K562 (cell line): ENCODE measurements at regions not wholly inside any gene's neighbourhood (a gene's known extent, or its start where the extent isn't known, plus 50 kb on each side); places are given as distances from the start of the nearest gene placed in this dataset.

Experiments used
- ATAC-seq: fragments of 200-7000 bp; cut with Tn5 transposase; 3 replicates; pipeline ENCODE4 v1.9.1; 2020; ENCODE audit warnings: moderate library complexity
- BruUV-seq: library from RNA; stranded (reverse); fragments of 400-500 nt; replicated peaks from 2 replicates; lab custom pipeline; 2021; lab: Mats Ljungman, UMichigan
- CTCF ChIA-PET: fragments of 300-600 bp; formaldehyde crosslinking; extraction: SDS; loops from one replicate; lab custom pipeline; 2021; ENCODE audit warnings: low intra/inter-chr PET ratio; lab: Yijun Ruan, JAX
- POLR2A ChIA-PET: fragments of 300-600, 350-650 bp; sonication (Branson Sonifier 250); formaldehyde crosslinking; extraction: SDS; loops from one replicate; lab custom pipeline; 2021; ENCODE audit warnings: antibody characterized with exemption, inconsistent platforms; lab: Yijun Ruan, JAX
- DNase-seq, 4 experiments: peaks; one replicate each; pipeline versions ENCODE4 v3.0.0 to v3.0.0-alpha.2; 2011 to 2018; ENCODE audit warnings: low spot score in 3 of 4, mixed read lengths in 3 of 4; ENCODE audit errors: extremely low read depth in 1 of 4
- FAIRE-seq: peaks from 2 replicates; lab custom pipeline; 2011; peaks lifted over from hg19 to GRCh38; lab: Jason Lieb, UNC
- H2AFZ ChIP-seq: 2 replicates; pipeline ENCODE4 v1.6.0; 2011; ENCODE audit warnings: low read depth, low read length, control low read depth, inconsistent platforms
- H3K27ac ChIP-seq: fragments of 200-600 bp; 3 replicates; pipeline ENCODE4 v1.8.0; 2011; ENCODE audit warnings: low read depth, mild to moderate bottlenecking, control low read depth, inconsistent platforms, low read length, moderate library complexity, mixed read lengths; ENCODE audit errors: extremely low read depth
- H3K27me3 ChIP-seq, 2 experiments: fragments of 300-600 bp in 1 of 2; 2 replicates in 1 of 2; 3 replicates in 1 of 2; pipeline versions ENCODE4 v1.6.0 to v1.8.0; 2011; ENCODE audit warnings: inconsistent platforms in 2 of 2, low read length in 2 of 2, mild to moderate bottlenecking in 1 of 2, mixed read lengths in 1 of 2, moderate library complexity in 1 of 2; ENCODE audit not compliant: control insufficient read depth in 2 of 2, insufficient read depth in 2 of 2
- H3K36me3 ChIP-seq: fragments of 300-600 bp; 3 replicates; pipeline ENCODE4 v1.8.0; 2011; ENCODE audit warnings: mild to moderate bottlenecking, low read length, inconsistent platforms; ENCODE audit not compliant: control insufficient read depth, insufficient read depth
- H3K4me1 ChIP-seq, 2 experiments: fragments of 200-600 bp in 1 of 2; replicated peaks in 1 of 2; 2 replicates in 1 of 2; 3 replicates in 1 of 2; pipeline versions ENCODE4 v1.5.1 to v1.8.0; 2011; ENCODE audit warnings: inconsistent platforms in 2 of 2, low read length in 2 of 2, mild to moderate bottlenecking in 1 of 2, mixed read lengths in 1 of 2, moderate library complexity in 1 of 2; ENCODE audit not compliant: control insufficient read depth in 2 of 2, insufficient read depth in 2 of 2
- H3K4me2 ChIP-seq: 2 replicates; pipeline ENCODE4 v1.6.1; 2011; ENCODE audit warnings: low read length, control low read depth, inconsistent platforms, mixed read lengths; ENCODE audit not compliant: insufficient read depth
- H3K4me3 ChIP-seq: fragments of 200-600 bp; sonication (generic), shearing (Covaris generic); 2 replicates; pipeline ENCODE4 v1.5.1; 2016; ENCODE audit warnings: control low read depth, inconsistent platforms
- H3K79me2 ChIP-seq: fragments of 200-600 bp; 3 replicates; pipeline ENCODE4 v1.8.0; 2011; ENCODE audit warnings: low read length, inconsistent platforms; ENCODE audit not compliant: control insufficient read depth, insufficient read depth
- H3K9ac ChIP-seq, 2 experiments: 2 replicates each; pipeline versions ENCODE4 v1.6.0 to v1.6.1; 2011; ENCODE audit warnings: low read depth in 2 of 2, low read length in 2 of 2, control low read depth in 1 of 2, inconsistent platforms in 1 of 2, mild to moderate bottlenecking in 1 of 2, mixed read lengths in 1 of 2; ENCODE audit not compliant: insufficient read depth in 1 of 2
- H3K9me1 ChIP-seq: one replicate; pipeline ENCODE4 v1.6.0; 2011; ENCODE audit warnings: inconsistent platforms, mild to moderate bottlenecking, low read length, moderate library complexity; ENCODE audit not compliant: control insufficient read depth, insufficient read depth
- H3K9me3 ChIP-seq: replicated peaks from 2 replicates; pipeline ENCODE4 v1.5.1; 2011; ENCODE audit warnings: low read depth, low read length, inconsistent platforms; ENCODE audit not compliant: control insufficient read depth, insufficient read depth
- H4K20me1 ChIP-seq: replicated peaks from 2 replicates; pipeline ENCODE4 v1.6.1; 2011; ENCODE audit warnings: low read length, inconsistent platforms, mixed read lengths; ENCODE audit not compliant: control insufficient read depth, insufficient read depth
- CUX1 ChIP-seq: fragments of 200-800 bp; sonication (Bioruptor generic); IDR thresholded peaks from 2 replicates; pipeline ENCODE4 v1.6.1; 2016; ENCODE audit warnings: missing genetic modification characterization, missing compliant biosample characterization
- E4F1 ChIP-seq: fragments of 250-450 bp; sonication (Bioruptor Pico); IDR thresholded peaks from 2 replicates; pipeline ENCODE4 v1.5.0; 2021; ENCODE audit warnings: mild to moderate bottlenecking, borderline replicate concordance
- ELF1 ChIP-seq: fragments of 200-800 bp; sonication (Bioruptor generic); IDR thresholded peaks from 2 replicates; pipeline ENCODE4 v1.6.1; 2016; ENCODE audit warnings: missing genetic modification characterization, missing compliant biosample characterization
- FOXP1 ChIP-seq: sonication (generic); formaldehyde crosslinking; IDR thresholded peaks from 2 replicates; pipeline ENCODE4 v1.8.0; 2022; ENCODE audit warnings: mild to moderate bottlenecking, missing genetic modification reagents
- JUND ChIP-seq, 2 experiments: IDR thresholded peaks; 2 replicates in 1 of 2; 3 replicates in 1 of 2; pipeline ENCODE4 v1.6.1; 2011; ENCODE audit warnings: borderline replicate concordance in 2 of 2, low read depth in 2 of 2, low read length in 2 of 2, improper control_type of control experiment in 1 of 2, missing biosample characterization in 1 of 2, missing genetic modification characterization in 1 of 2, missing genetic modification reagents in 1 of 2
- MAFF ChIP-seq: IDR thresholded peaks from 2 replicates; pipeline ENCODE4 v1.6.1; 2012; ENCODE audit warnings: low read length, improper control_type of control experiment
- TBP ChIP-seq: optimal IDR thresholded peaks from 2 replicates; pipeline ENCODE3; 2011; ENCODE audit warnings: low read depth, low read length, improper control_type of control experiment
- ZNF24 ChIP-seq: fragments of 450-650 bp; IDR thresholded peaks from 2 replicates; pipeline ENCODE4 v1.6.1; 2016
- ZNF518B ChIP-seq: fragments of 250-450 bp; sonication (Bioruptor Pico); IDR thresholded peaks from 2 replicates; pipeline ENCODE4 v1.5.0; 2021; ENCODE audit warnings: mild to moderate bottlenecking, moderate library complexity
- WGBS: fragments of 100-300 bp; shearing (Covaris generic); methylation state at CpG from one replicate; pipeline ENCODE4 v1.1.6; 2016; ENCODE audit warnings: low coverage, mixed read lengths; ENCODE audit not compliant: insufficient coverage; ENCODE audit errors: missing lambda C conversion rate; 5-methylcytosine and 5-hydroxymethylcytosine counted together
- in situ Hi-C: fragments of 300-500 bp; cut with MboI; formaldehyde crosslinking; loops from 4 replicates; pipeline ENCODE4 v1.15.0; 2018; ENCODE audit warnings: inconsistent platforms, mixed read lengths
- intact Hi-C: fragments of 100-400 bp; cut with micrococcal nuclease; formaldehyde crosslinking; loops from 2 replicates; pipeline ENCODE4 v1.14.2; 2022

- intact Hi-C loops, result no loop called here
- H3K9me1 ChIP-seq, result peaks cover 2% of the 10 kb centered on the region
- no peaks in the 10 kb centered on the region for H3K36me3 ChIP-seq
- CTCF ChIA-PET, result no interaction called here
- H3K4me3 ChIP-seq, result no peak overlapping the region
- in situ Hi-C loops, result no loop called here
- no peak overlapping the region for H3K27ac ChIP-seq
- FAIRE-seq, result no peak
- BruUV-seq, result no TSS peak
- H2AFZ ChIP-seq, result no peak overlapping the region
- H3K4me2 ChIP-seq, result no peak overlapping the region
- H3K9me3 ChIP-seq, result no peaks in the 10 kb centered on the region
- no peak for ATAC-seq
- H3K27me3 ChIP-seq, result no peaks in the 10 kb centered on the region
- no peak for DNase-seq
- H3K79me2 ChIP-seq, result no peaks in the 10 kb centered on the region
- no peak overlapping the region for H3K9ac ChIP-seq
- no peaks in the 10 kb centered on the region for H4K20me1 ChIP-seq
- 0% methylated on average over 3 of the region's 5 CpGs for WGBS
- POLR2A ChIA-PET, result no interaction called here
- H3K4me1 ChIP-seq, result no peaks in the 10 kb centered on the region
- TF ChIP-seq TBP, result no peak
- no peak for TF ChIP-seq ELF1
- no peak for TF ChIP-seq CUX1 (CRISPR knock-in tag)
- no peak for TF ChIP-seq ZNF518B (CRISPR knock-in tag)
- no peak for TF ChIP-seq JUND (IDR thresholded peaks at IDR 0.05; ENCODE audit: borderline replicate concordance, low read depth, low read length)
- no peak for TF ChIP-seq JUND (tag; IDR thresholded peaks at IDR 0.05; ENCODE audit: borderline replicate concordance, low read depth, low read length)
- TF ChIP-seq FOXP1 (CRISPR knock-in tag), result no peak
- no peak for TF ChIP-seq MAFF
- TF ChIP-seq ZNF24, result no peak
- no peak for TF ChIP-seq E4F1 (CRISPR knock-in tag)
Measured at GRCh38 chr11:115117956-115118493, 386.2 kb downstream of the CADM1 start.
